H1 (cell line): ENCODE measurements at regions not wholly inside any gene's neighbourhood (a gene's known extent, or its start where the extent isn't known, plus 50 kb on each side); places are given as distances from the start of the nearest gene placed in this dataset.

Experiments used
- CEBPB ChIP-seq: IDR thresholded peaks from 2 replicates; pipeline ENCODE4 v1.6.1; 2012; ENCODE audit warnings: low read depth, low read length
- CTCF ChIP-seq, 3 experiments: IDR thresholded peaks; 1 replicate in 2 of 3; 2 replicates in 1 of 3; pipeline versions ENCODE4 v1.5.1 to v1.6.1; 2011; ENCODE audit warnings: low read length in 3 of 3, mild to moderate bottlenecking in 3 of 3, inconsistent platforms in 2 of 3, low read depth in 1 of 3, moderate library complexity in 1 of 3; ENCODE audit not compliant: insufficient read depth in 1 of 3; ENCODE audit errors: control extremely low read depth in 1 of 3
- FOSL1 ChIP-seq: IDR thresholded peaks from 2 replicates; pipeline ENCODE4 v1.6.1; 2011; ENCODE audit warnings: mild to moderate bottlenecking, low read depth, low read length, moderate library complexity; ENCODE audit not compliant: insufficient read depth
- YY1 ChIP-seq: IDR thresholded peaks from 2 replicates; pipeline ENCODE4 v1.6.1; 2011; ENCODE audit warnings: low read depth, mild to moderate bottlenecking, low read length

- no peak for TF ChIP-seq CEBPB
- TF ChIP-seq CTCF (IDR thresholded peaks at IDR 0.05; ENCODE audit: control extremely low read depth in 1 of 3, insufficient read depth in 1 of 3, low read depth in 1 of 3, low read length in 3 of 3) = no peak
- no peak for TF ChIP-seq YY1
- TF ChIP-seq FOSL1 = no peak
Measured at GRCh38 chr4:135731682-135732081, 1530.1 kb upstream of the PABPC4L start.
